GM04503 (cell line): ENCODE measurements at regions not wholly inside any gene's neighbourhood (a gene's known extent, or its start where the extent isn't known, plus 50 kb on each side); places are given as distances from the start of the nearest gene placed in this dataset.

ENCODE experiments used
- DNase-seq: peaks from one replicate; pipeline ENCODE4 v3.0.0-alpha.2; 2012; ENCODE audit warnings: low read depth

DNA sequence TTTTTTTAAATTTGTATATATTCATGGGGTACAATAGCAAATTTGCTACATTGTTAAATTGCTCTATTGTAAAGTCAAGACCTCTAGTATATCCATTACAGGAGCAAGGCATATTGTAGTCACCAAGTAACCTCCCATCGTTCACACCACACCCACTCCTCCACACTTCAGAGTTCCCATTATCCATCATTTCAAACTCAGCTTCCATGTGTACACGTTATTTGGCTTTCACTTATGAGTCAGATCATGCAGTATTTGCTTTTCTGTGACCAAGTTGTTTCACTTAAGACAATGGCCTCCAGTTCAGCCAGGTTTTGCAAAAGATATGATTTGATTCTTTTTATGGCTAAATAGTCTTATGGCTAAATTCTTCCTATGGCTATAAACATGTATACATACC is 2614.2 kb downstream of the PCDH7 start:
- no peak for DNase-seq

DNA sequence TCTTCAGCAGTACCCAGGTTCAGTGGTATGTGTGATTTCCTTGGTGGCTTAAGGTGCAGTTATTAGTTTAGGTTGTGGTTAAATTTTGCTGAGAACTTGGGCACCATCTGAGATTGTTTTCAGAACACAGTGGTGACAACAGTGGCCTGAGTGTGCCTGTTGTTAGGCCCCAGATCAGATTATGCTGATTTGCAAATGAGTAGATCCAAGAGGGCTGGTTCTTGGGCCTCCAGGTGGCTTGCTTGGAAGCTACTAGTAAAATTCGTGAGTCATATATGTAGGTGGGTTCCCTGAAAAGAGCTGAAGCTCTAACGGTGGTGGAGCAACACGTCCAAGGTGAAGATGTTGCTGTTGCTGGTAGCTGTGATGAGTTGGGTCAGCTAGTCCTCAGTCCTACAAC is 2619.6 kb downstream of the PCDH7 start:
- no peak for DNase-seq

DNA sequence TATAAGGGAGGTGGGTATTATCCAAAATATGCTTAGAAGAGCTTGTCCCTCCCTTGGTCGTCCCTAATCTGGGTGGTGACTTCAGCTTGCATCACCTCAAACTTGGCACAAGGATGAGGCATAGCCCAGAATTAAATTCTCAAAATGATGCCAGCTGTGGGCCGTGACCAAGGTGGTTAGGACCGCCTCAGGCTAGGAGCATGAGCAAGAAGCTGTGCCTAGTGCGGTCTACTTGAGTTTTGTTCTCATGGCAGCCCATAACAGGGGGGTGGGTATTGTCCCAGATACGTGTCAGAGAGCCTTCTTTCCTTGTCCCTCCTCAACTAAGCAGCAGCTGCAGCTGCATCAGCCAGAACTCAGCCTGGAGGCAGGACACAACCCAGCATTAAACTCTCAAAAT is 2620.0 kb downstream of the PCDH7 start:
- DNase-seq = no peak

DNA sequence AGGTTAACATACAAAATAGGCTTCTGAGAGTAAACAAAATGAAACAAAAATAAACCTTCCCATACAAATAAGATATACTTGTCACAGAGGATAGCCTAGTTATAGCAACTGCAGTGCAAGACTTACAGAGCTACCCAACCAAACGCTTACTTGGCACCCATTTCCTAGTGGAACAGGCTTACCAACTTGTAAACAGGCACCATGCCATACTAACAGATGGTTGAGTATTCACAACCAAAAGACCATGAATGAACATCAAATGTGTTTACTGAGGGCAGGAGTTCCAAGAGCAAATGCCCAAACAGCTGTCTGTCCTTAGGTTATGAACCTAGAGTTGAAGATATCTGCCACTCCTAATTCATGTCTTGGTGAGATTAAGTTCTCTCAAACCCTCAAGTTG is 2629.2 kb downstream of the PCDH7 start:
- no peak for DNase-seq

DNA sequence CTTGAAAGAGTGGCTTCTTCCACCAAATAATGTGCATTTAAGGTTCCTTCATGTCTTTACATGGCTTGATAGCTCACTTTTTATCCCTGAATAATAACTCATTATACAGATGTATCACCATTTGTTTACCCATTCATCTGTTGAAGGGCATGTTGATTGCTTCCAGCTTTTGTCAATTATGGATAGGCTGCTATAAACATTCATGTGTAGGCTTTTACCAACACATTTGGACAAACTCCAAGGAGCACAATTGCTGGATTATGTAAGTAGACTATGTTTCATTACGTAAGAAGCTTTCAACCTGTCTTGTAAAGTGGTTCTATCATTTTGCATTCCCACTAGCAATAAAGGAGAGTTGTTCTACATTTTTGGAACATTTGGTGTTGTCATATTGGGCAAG is 2637.0 kb downstream of the PCDH7 start:
- no peak for DNase-seq

DNA sequence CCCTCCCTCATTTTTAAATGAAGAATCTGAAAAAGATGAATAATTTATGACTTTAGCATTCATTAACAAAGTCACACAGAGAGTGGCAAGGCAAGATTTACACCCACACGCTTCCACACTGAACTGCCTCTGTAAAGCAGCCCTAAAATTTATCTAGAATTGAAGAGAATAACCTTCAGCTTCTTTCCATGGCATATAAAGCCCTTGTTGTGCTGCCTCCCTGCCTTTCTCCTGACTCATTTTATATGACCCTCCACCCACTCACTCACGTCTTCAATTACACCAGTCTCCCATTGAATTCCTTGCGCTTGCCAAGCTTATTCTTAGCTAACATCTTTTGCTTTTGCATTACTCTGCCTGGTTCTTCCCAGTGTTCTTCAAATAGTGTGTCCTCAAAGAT is 2649.3 kb downstream of the PCDH7 start:
- DNase-seq = no peak

- no peak for DNase-seq
Observed at GRCh38 chr4:33381816-33382215, 2661.6 kb downstream of the PCDH7 start.

GRCh38 chr4:33386764-33387163 is 2666.6 kb downstream of the PCDH7 start:
- DNase-seq = no peak

- DNase-seq = no peak
Observed at GRCh38 chr4:33390976-33391375, 2670.8 kb downstream of the PCDH7 start.

DNA sequence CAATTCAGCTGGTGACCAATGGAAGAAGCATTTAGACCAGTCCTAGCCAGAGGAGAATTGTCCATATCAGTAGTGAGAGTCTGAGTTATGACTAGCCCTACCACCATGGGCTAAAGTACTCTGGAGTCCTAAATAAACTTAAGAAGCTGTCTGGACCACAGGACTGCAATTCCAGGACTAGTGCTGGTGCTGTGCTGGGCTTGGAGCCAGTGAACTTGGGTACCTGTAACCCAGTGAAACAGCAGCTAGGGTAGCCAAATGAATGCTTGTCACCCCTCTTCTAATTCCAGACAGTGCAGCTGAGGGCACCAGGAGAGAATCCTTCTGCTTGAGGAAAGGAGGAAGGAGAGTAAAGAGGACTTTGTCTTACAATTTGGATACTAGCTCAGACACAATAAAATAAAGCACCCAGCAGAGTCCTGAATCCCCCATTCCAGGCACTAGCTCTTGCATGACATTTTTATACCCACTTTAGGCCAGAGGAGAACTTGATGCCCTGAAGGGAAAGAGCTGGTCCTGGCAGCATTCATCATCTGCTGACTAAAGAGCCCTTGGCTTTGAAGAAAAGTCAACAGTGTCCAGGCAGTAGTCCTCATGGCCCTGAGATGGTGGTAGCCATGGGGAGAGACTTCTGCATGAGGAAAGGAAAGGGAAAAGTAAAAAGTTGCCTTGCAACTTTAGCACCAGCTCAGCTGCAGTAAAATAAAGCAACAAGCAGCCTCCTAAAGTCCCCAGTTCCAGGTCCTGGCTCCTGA is 2675.7 kb downstream of the PCDH7 start:
- DNase-seq = no peak

DNA sequence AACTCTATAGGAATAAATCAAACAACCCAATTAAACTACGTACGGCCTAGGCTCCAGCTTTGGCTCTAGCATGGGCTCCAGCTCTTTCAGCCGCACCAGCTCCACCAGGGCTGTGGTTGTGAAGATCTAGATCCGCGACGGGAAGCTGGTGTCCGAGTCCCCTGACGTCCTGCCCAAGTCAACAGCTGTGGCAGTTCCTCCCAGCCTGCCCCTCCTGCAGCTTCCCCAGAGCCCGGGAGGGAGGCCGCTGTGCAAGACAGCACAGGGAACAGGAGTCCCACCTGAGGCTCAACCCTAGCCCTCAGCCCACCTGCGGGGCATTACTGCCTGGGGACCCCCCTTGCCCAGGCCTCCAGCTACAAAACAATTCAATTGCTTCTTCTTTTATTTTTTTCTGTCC is 2680.3 kb downstream of the PCDH7 start:
- no peak for DNase-seq

- no peak for DNase-seq
Observed at GRCh38 chr4:33407496-33407895, 2687.3 kb downstream of the PCDH7 start.

- DNase-seq = no peak
Observed at GRCh38 chr4:33411182-33411581, 2691.0 kb downstream of the PCDH7 start.

DNA sequence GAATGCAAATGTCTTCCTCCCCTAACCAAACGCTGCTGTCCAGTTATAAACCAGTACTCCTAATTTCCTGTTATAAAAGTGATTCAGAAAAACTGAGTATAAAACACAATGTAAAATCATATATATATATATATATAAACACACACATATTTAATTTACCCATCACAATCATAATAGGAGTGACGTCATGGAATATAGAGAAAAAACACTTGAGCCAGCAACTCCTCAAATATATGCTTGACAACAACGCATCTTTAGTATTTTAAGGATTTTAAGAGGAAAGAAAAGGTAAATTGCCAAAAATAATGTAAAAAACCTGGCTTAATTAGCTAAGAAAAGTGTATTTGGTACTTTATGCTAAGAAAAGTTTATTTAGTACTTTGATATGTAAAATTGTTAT is 2701.7 kb downstream of the PCDH7 start:
- DNase-seq = no peak

- no peak for DNase-seq
Observed at GRCh38 chr4:33422656-33423055, 2702.5 kb downstream of the PCDH7 start.

DNA sequence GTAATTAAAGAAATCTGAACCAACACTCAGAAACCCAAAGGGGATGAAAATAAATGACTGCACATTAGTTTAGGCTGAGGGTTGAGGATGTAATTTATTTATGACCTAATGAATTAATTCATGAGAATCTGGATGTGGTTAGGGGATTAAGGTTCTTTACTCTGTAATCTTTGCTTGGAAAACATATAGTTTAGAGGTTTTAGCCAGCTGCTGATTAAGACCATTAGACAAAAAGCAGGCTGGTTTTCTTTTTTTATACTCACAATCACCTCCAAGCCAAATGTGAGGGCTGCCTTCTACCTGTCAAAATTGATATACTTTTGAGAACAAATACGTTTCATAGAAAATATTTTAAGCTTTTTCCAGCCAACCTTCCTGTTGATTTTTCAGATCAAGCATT is 2705.8 kb downstream of the PCDH7 start:
- DNase-seq = no peak

DNA sequence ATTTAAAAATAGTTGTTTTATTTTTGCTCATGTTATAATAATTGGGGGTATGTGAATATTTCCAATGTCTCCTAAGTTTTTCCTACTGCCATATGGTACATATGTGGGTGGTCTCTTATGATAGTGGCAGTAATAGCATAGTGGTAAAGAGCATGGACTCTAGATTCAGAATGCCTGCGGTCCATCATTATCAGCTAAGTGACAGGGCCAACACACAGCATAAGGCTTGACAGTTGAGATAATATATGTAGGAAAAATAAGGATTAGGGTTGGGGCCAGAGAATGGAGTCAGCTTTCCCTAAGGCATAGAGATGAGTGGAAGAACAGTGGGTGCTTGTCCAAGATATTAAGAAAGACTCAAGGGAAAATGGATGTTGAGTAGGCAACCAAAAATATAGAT is 2707.5 kb downstream of the PCDH7 start:
- DNase-seq = no peak

- no peak for DNase-seq
Observed at GRCh38 chr4:33429971-33430370, 2709.8 kb downstream of the PCDH7 start.

DNA sequence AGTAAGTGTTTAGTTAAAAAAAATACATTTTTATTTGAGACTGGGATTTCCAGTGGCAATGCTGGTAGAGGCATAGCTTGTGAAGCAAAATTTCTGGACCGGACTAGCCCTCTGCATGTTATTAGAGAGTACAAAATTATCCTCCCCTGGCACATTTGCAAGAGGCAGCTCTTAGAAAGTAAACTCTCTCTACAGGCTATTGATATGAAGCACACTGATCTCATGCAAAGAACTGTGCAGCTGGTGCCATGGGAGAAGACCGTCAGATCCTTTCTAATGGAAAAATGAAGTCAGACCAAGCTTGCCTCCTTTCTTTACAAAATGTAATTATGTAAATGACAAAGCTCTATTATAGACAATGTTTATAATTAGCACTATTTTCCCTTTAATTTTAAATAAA is 2717.2 kb downstream of the PCDH7 start:
- no peak for DNase-seq

- DNase-seq = no peak
Observed at GRCh38 chr4:33446953-33447352, 2726.8 kb downstream of the PCDH7 start.

DNA sequence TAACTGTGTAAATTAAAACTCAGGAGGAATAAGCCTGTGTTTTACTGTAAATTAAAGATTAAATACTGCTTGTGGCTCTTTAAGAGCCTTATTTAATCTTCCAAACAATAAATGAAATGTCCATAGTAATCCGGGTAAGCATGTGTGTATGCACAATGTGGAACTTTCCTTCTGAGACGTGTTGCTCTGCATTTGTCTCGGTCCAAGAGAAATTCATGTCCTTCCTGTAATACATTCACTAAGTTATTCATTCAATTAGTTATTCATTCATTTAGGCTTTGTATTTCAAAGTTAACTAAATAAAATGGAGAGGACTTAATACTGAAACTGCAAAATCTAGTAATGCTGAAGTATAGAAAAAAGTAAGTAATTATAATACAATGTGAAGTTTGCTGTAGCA is 2728.8 kb downstream of the PCDH7 start:
- no peak for DNase-seq

DNA sequence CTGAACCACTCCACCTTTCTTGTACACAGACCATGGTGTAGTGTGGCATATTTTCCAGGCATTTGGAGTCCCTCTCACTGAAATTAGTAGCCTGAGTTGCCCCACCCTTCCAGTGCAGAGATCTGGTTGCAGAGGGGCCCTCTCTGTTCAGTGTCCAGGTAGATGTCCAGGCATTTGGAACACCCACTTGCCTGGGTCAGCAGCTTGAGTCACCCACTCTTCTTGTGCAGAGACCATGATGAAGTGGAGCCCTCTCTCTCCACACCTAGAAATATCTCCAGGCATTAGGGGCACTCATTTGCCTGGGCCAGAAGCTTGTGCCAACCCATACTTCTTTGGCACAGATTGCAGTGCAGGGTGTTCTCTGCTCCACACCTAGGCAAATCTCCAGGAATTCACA is 2733.3 kb downstream of the PCDH7 start:
- no peak for DNase-seq

DNA sequence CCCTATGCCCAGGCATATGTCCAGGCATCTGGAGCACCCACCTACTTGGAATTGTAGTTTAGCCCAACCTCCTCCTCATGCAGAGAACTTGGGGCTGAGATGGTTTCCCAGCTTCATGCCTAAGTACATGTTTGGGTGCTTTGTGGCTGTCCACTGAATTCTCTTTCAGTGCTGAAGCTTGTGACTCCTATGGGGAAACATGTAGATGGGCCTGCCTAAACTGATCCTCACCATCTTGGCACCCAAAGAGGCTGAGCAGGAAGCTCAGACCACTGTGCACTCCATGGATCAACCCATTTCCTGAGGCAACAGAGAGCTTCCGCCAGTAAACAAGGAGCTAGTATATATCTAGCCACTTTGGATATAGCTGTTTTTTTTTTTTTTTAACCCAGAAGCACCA is 2733.7 kb downstream of the PCDH7 start:
- no peak for DNase-seq

- no peak for DNase-seq
Observed at GRCh38 chr4:33465565-33465964, 2745.4 kb downstream of the PCDH7 start.

GRCh38 chr4:33467291-33467690 is 2747.1 kb downstream of the PCDH7 start:
- DNase-seq = no peak
